Activated B cell treated with CpG ODN at 0.5 μM for 24 hours (primary cell): ENCODE measurements at regions not wholly inside any gene's neighbourhood (a gene's known extent, or its start where the extent isn't known, plus 50 kb on each side); places are given as distances from the start of the nearest gene placed in this dataset.
"Not testable (repeated sequence)": the region's sequence is repeated elsewhere in the genome, so short reads cannot be mapped to it uniquely, and the experiment has no call there.

Experiments used
- ATAC-seq: fragments of 200-7000 bp; cut with Tn5 transposase; one replicate; pipeline ENCODE4 v1.10.0; 2021; ENCODE audit warnings: low read depth, mild to moderate bottlenecking, moderate library complexity
- CTCF ChIA-PET: fragments of 350-600 bp; sonication (Branson Sonifier 250); formaldehyde crosslinking; loops from one replicate; lab custom pipeline; 2021; ENCODE audit warnings: antibody characterized with exemption; lab: Charles Lee
- POLR2A ChIA-PET: fragments of 350-600 bp; sonication (Branson Sonifier 250); formaldehyde crosslinking; loops from one replicate; lab custom pipeline; 2021; ENCODE audit warnings: antibody characterized with exemption; lab: Charles Lee
- DNase-seq: peaks from one replicate; pipeline ENCODE4 v3.0.0; 2022
- H3K27ac Mint-ChIP-seq: one replicate; pipeline ENCODE4 v1.8.0; 2020; ENCODE audit warnings: mixed read lengths
- H3K27me3 Mint-ChIP-seq: one replicate; pipeline ENCODE4 v1.8.0; 2021; ENCODE audit warnings: mixed read lengths
- H3K36me3 Mint-ChIP-seq: one replicate; pipeline ENCODE4 v1.8.0; 2021; ENCODE audit warnings: low read depth, mixed read lengths
- H3K4me1 Mint-ChIP-seq: one replicate; pipeline ENCODE4 v1.8.0; 2021; ENCODE audit warnings: mixed read lengths
- H3K4me3 Mint-ChIP-seq: one replicate; pipeline ENCODE4 v1.8.0; 2020; ENCODE audit warnings: mild to moderate bottlenecking, mixed read lengths
- H3K9me3 Mint-ChIP-seq: one replicate; pipeline ENCODE4 v1.8.0; 2020; ENCODE audit warnings: mixed read lengths
- intact Hi-C: fragments of 100-400 bp; cut with micrococcal nuclease; formaldehyde crosslinking; loops from one replicate; pipeline ENCODE4 v1.15.1; 2024
- TF ChIP-seq, protein P1 (sequence below): fragments of 200-600 bp; IDR thresholded peaks from one replicate; pipeline ENCODE4 v1.8.0; 2022; ENCODE audit warnings: antibody characterized with exemption, mild to moderate bottlenecking

DNA sequence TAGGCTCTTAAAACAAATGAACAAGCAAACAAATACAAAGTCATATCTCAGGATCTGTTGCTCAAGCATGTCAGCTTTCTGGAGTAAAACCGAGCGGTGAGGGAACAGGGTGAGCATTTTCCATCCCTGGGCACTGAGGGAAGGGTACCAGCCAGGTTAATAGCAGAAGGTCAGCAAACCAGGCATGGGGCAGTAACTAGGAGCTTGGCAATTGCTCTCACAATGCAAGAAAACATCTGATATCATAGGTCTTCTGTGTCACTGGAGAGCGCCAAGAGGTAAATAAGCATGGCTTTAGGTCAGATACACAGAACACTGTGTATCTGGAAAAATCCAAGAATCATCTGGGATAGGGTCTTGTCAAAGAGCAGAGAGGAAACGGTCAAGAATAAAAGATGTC, 521.7 kb upstream of the AUTS2 start:
- Mint-ChIP-seq H3K27me3 (no peaks in the 10 kb centered on the region), H3K4me1 (no peaks in the 10 kb centered on the region), H3K36me3 (no peaks in the 10 kb centered on the region), H3K4me3 (no peak overlapping the region), H3K27ac (no peak overlapping the region), H3K9me3 (peaks cover under 1% of the 10 kb centered on the region)
- intact Hi-C loops = no loop called here
- TF ChIP-seq, protein P1, sequence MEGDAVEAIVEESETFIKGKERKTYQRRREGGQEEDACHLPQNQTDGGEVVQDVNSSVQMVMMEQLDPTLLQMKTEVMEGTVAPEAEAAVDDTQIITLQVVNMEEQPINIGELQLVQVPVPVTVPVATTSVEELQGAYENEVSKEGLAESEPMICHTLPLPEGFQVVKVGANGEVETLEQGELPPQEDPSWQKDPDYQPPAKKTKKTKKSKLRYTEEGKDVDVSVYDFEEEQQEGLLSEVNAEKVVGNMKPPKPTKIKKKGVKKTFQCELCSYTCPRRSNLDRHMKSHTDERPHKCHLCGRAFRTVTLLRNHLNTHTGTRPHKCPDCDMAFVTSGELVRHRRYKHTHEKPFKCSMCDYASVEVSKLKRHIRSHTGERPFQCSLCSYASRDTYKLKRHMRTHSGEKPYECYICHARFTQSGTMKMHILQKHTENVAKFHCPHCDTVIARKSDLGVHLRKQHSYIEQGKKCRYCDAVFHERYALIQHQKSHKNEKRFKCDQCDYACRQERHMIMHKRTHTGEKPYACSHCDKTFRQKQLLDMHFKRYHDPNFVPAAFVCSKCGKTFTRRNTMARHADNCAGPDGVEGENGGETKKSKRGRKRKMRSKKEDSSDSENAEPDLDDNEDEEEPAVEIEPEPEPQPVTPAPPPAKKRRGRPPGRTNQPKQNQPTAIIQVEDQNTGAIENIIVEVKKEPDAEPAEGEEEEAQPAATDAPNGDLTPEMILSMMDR = no peak
- DNase-seq (no peak), ATAC-seq (no peak)
- CTCF ChIA-PET = no interaction called here
- POLR2A ChIA-PET = no interaction called here

DNA sequence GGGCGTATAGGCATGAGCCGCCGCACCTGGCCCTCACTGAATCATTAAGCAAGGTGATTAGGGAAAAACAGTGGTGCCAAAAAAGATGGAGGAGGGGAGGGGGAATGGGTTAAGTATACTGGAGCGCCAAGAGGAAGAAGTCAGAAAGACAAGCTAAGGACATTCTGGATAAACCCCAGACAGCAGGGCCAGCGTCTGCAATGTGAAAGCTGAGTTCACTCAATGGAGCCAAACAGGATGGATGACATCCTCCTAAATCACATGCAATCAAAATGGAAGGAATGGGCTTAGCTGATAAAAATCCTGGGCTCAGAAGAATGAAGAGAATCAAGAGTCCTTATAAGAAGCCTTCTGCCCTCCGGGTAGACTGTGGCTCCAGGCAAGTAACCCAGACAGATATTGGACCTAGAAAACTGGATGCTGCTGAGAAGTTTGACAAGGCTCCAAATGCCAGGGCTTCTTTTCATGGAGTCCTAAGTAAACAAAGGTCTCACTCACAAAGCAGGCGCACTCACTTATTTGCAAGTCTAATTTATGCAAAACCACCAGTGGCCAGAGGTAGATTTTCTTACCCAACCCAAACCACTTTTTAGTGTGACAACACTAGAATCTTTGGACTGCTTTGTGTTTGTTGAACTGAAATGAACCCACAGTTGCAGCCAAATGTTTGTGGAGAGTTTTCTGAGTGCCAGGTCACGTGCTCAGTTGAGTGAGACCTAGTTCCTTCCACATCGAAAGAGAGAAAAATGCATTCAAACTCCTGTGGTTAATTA, 519.1 kb upstream of the AUTS2 start:
- TF ChIP-seq, protein P1 = no peak
- Mint-ChIP-seq H3K4me1 (no peaks in the 10 kb centered on the region), H3K36me3 (no peaks in the 10 kb centered on the region), H3K4me3 (no peak overlapping the region), H3K27ac (no peak overlapping the region), H3K9me3 (peaks cover 2% of the 10 kb centered on the region), H3K27me3 (no peaks in the 10 kb centered on the region)
- ChIA-PET POLR2A (no interaction called here), CTCF (no interaction called here)
- DNase-seq (no peak), ATAC-seq (no peak)
- intact Hi-C loops = no loop called here

DNA sequence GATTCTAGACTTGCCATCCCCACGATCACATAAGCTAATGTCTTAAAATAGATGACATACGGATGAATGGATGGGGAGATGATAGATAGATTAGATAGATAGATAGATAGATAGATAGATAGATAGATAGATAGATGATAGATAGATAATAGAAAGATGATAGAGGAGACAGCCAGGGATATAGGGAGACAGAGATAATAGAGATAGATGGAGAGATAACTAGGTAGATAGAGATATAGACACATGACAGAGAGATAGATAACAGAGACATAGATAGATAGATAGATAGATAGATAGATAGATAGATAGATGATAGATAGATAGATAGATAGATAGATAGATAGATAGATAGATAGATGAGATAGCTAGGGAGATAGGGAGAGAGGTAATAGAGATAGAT, 511.0 kb upstream of the AUTS2 start:
- H3K36me3 Mint-ChIP-seq, H3K9me3 Mint-ChIP-seq, H3K4me1 Mint-ChIP-seq, H3K27me3 Mint-ChIP-seq, ATAC-seq, POLR2A ChIA-PET, H3K4me3 Mint-ChIP-seq, intact Hi-C loops, CTCF ChIA-PET, DNase-seq, H3K27ac Mint-ChIP-seq: not testable (repeated sequence)

DNA sequence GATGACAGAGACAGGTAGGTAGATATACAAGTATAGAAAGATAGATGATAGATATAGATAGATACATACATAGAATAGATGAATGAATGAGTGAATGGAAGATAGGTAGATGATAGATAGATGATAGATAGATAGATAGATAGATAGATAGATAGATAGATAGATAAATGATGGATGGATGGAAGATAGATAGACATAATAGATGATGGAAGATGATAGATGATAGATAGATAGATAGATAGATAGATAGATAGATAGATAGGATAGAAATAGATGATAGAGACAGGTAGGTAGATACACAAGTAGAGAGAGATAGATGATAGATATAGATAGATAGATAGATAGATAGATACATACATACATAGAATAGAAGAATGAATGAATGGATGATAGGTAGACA, 510.1 kb upstream of the AUTS2 start:
- no peaks in the 10 kb centered on the region for H3K27me3 Mint-ChIP-seq
- H3K4me1 Mint-ChIP-seq = no peaks in the 10 kb centered on the region
- intact Hi-C loops = no loop called here
- H3K4me3 Mint-ChIP-seq = no peak overlapping the region
- H3K27ac Mint-ChIP-seq = no peak overlapping the region
- TF ChIP-seq, protein P1 = no peak
- peaks cover under 1% of the 10 kb centered on the region for H3K9me3 Mint-ChIP-seq
- POLR2A ChIA-PET = no interaction called here
- ATAC-seq = no peak
- CTCF ChIA-PET = no interaction called here
- no peak for DNase-seq
- H3K36me3 Mint-ChIP-seq = no peaks in the 10 kb centered on the region

DNA sequence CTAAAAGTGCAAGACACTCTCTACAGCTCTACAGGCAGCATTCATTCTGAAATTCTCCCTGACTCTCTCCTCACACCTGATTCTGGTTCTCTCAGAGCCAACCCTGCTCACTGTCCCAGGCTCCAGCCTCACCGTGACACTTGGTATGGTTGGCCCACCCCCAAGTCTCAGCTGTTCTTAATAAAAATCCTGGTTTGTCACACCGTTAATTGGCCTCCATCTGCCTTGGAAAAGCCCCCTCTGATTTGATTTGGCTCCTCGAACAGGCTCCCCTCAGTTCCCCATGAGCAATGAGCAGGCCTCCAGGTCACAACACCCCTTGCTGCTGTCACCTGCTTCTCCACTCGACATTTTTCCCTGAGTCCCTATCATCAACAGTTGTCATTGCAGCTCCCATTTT, 507.3 kb upstream of the AUTS2 start:
- ChIA-PET POLR2A (no interaction called here), CTCF (no interaction called here)
- no peak for ATAC-seq
- no peak for DNase-seq
- Mint-ChIP-seq H3K9me3 (peaks cover 8% of the 10 kb centered on the region), H3K4me3 (no peak overlapping the region), H3K27ac (no peak overlapping the region), H3K27me3 (no peaks in the 10 kb centered on the region), H3K36me3 (no peaks in the 10 kb centered on the region), H3K4me1 (no peaks in the 10 kb centered on the region)
- TF ChIP-seq, protein P1 = no peak
- intact Hi-C loops = no loop called here

DNA sequence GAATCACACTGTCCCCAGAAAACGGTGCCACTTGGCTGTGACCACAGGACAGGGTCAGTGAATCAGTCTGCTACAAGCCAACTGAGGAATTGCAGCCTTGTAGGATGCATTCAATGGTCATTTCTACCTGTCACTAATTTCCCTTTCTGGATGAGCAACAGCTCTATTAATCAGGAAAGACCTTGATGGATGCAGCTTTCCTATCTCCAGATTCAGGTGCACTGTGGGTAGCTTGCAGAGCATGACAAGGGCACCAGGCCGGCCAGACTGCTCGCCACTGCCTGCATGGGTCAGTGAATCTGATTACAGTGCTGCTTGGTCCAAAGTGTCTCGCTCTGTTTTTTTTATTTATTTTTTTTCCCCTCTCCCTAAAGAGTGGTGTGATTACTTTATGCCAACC, 506.8 kb upstream of the AUTS2 start:
- TF ChIP-seq, protein P1 = no peak
- ATAC-seq (no peak), DNase-seq (no peak)
- intact Hi-C loops = no loop called here
- no peaks in the 10 kb centered on the region for H3K36me3 Mint-ChIP-seq
- no peaks in the 10 kb centered on the region for H3K4me1 Mint-ChIP-seq
- ChIA-PET POLR2A (no interaction called here), CTCF (no interaction called here)
- no peak overlapping the region for H3K27ac Mint-ChIP-seq
- no peaks in the 10 kb centered on the region for H3K27me3 Mint-ChIP-seq
- H3K9me3 Mint-ChIP-seq = peaks cover 8% of the 10 kb centered on the region
- no peak overlapping the region for H3K4me3 Mint-ChIP-seq
